ENCODE measurements at regions not wholly inside any gene's neighbourhood (a gene's known extent, or its start where the extent isn't known, plus 50 kb on each side); places are given as distances from the start of the nearest gene placed in this dataset.

- POLR2A ChIA-PET: no interaction called here
- CTCF ChIA-PET: no interaction called here
- no peak for TF ChIP-seq CTCF (IDR thresholded peaks at IDR 0.05; ENCODE audit: insufficient read depth, low read length, missing control alignments)
- H3K4me3 ChIP-seq (ENCODE audit: low read depth, low read length): no peak overlapping the region
- no peak for DNase-seq (ENCODE audit: low read depth, low spot score)
These were observed 241.6 kb downstream of the PAPSS1 start for GRCh38 chr4:107478327-107478980.

- ChIA-PET POLR2A (no interaction called here), CTCF (no interaction called here)
- no peak for TF ChIP-seq CTCF (IDR thresholded peaks at IDR 0.05; ENCODE audit: insufficient read depth, low read length, missing control alignments)
- H3K4me3 ChIP-seq (ENCODE audit: low read depth, low read length): no peak overlapping the region
- no peak for DNase-seq (ENCODE audit: low read depth, low spot score)
These were observed 246.9 kb downstream of the PAPSS1 start for GRCh38 chr4:107473126-107473525.

- no peak for TF ChIP-seq CTCF (IDR thresholded peaks at IDR 0.05; ENCODE audit: insufficient read depth, low read length, missing control alignments)
- ChIA-PET CTCF (no interaction called here), POLR2A (no interaction called here)
- no peak for DNase-seq (ENCODE audit: low read depth, low spot score)
- H3K4me3 ChIP-seq (ENCODE audit: low read depth, low read length): no peak overlapping the region
These were observed 247.6 kb downstream of the PAPSS1 start for GRCh38 chr4:107472265-107472948.

- POLR2A ChIA-PET: no interaction called here
These were observed 249.9 kb downstream of the PAPSS1 start for GRCh38 chr4:107470173-107470572.

GRCh38 chr4:107468812-107469211 is 251.2 kb downstream of the PAPSS1 start:
- no peak for TF ChIP-seq CTCF (IDR thresholded peaks at IDR 0.05; ENCODE audit: insufficient read depth, low read length, missing control alignments)
- H3K4me3 ChIP-seq (ENCODE audit: low read depth, low read length): no peak overlapping the region
- CTCF ChIA-PET: no interaction called here
- no peak for DNase-seq (ENCODE audit: low read depth, low spot score)
- POLR2A ChIA-PET: no interaction called here

More at GRCh38 chr4:107470173-107470572, 249.9 kb downstream of the PAPSS1 start:
- H3K4me3 ChIP-seq (ENCODE audit: low read depth, low read length): no peak overlapping the region
- DNase-seq (ENCODE audit: low read depth, low spot score): no peak
- CTCF ChIA-PET: interaction anchor here (1.4 kb wide), 1 partner anchor 37 kb away, joined by 4 read pairs; no protein-coding TSS in a partner anchor
- TF ChIP-seq CTCF (IDR thresholded peaks at IDR 0.05; ENCODE audit: insufficient read depth, low read length, missing control alignments): no peak

- no peak for TF ChIP-seq CTCF (IDR thresholded peaks at IDR 0.05; ENCODE audit: insufficient read depth, low read length, missing control alignments)
- POLR2A ChIA-PET: no interaction called here
- CTCF ChIA-PET: no interaction called here
- DNase-seq (ENCODE audit: low read depth, low spot score): no peak
- H3K4me3 ChIP-seq (ENCODE audit: low read depth, low read length): no peak overlapping the region
These were observed 251.9 kb downstream of the PAPSS1 start for GRCh38 chr4:107468156-107468555.
